ENCODE measurements at regions not wholly inside any gene's neighbourhood (a gene's known extent, or its start where the extent isn't known, plus 50 kb on each side); places are given as distances from the start of the nearest gene placed in this dataset.
"Not testable (repeated sequence)": the region's sequence is repeated elsewhere in the genome, so short reads cannot be mapped to it uniquely, and the experiment has no call there.

GRCh38 chrX:64853424-64853823, 122.8 kb downstream of the ZC4H2 start:
- Mint-ChIP-seq H3K27me3 (ENCODE audit: low read depth) (no peaks in the 10 kb centered on the region), H3K27ac (peak overlapping the region; percentile 11), H3K4me3 (peak overlapping the region; percentile 11 to 47), H3K9me3 (peaks cover 10 to 24% of the 10 kb centered on the region in 2 donors), H3K36me3 (ENCODE audit: insufficient read depth in 2 of 2) (peaks cover 17 to 41% of the 10 kb centered on the region in 2 donors), H3K4me1 (ENCODE audit: low read depth) (peaks cover 30% of the 10 kb centered on the region)
- DNase-seq (peak in 1 of 2 donors; percentile 10), ATAC-seq (replicated peaks in 1 of 2) (no peak)

DNA sequence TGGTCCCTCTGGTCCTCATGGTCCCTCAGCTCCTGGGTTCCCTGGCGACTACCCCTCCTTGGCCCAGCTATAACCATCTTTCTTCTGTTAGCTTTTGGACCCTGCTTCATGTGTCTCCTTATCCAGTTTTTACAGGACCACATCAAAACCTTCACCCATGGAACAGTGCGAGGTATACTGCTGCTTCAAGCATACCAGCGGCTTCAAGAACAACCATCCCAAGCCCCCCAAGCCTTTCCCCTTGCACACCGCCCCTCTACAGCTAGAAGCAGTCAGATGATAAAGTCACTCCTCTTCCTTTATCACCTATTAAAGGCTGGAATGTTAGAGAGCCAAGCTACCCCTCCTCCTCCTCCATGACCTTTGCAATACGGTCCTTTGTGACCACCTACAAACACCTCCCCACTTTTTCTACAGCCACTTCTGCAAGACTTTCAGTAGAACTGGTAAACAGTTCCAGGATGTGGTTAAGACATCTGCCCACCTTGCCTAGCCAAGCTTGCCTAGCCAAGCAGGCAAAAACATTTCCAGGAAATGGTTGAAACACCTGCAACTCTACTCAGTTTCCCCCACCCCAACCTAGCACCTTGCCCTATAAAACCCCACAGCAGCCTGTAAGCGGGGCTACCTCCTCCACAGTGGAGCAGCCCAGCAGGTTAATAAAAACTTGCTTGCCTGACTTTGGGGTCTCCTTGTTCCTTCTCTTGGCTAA, 125.7 kb downstream of the ZC4H2 start:
- peaks cover 8 to 14% of the 10 kb centered on the region in 2 donors for H3K9me3 Mint-ChIP-seq
- DNase-seq = peak in 1 of 2 donors; percentile 41
- peaks cover 17 to 30% of the 10 kb centered on the region in 2 donors for H3K36me3 Mint-ChIP-seq (ENCODE audit: insufficient read depth in 2 of 2)
- H3K4me3 Mint-ChIP-seq = peak overlapping the region; percentile 50 to 54
- no peaks in the 10 kb centered on the region for H3K27me3 Mint-ChIP-seq (ENCODE audit: low read depth)
- peak; percentile 69 to 86 for ATAC-seq (replicated peaks in 1 of 2)
- peak overlapping the region; percentile 10 for H3K27ac Mint-ChIP-seq
- peaks cover 23% of the 10 kb centered on the region for H3K4me1 Mint-ChIP-seq (ENCODE audit: low read depth)

GRCh38 chrX:64843224-64843623, 133.0 kb downstream of the ZC4H2 start:
- H3K36me3 Mint-ChIP-seq (ENCODE audit: insufficient read depth in 2 of 2) = peaks cover 20 to 48% of the 10 kb centered on the region in 2 donors

DNA sequence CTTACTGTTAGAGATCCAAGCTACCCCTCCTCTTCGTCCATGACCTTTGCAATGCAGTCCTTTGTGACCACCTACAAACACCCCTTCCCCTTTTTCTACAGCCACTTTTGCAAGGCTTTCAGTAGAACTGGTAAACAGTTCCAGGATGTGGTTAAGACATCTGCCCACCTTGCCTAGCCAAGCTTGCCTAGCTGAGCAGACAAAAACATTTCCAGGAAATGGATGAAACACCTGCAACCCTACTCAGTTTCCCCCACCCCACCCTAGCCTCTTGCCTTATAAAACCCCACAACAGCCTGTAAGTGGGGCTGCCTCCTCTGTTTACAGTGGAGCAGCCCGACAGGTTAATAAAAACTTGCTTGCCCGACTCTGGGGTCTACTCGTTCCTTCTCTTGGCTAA, 133.8 kb downstream of the ZC4H2 start:
- H3K36me3 Mint-ChIP-seq (ENCODE audit: insufficient read depth in 2 of 2) = peaks cover 20 to 48% of the 10 kb centered on the region in 2 donors
- H3K4me3 Mint-ChIP-seq = peak overlapping the region; percentile 65 to 66
- peak overlapping the region; percentile 93 for H3K27ac Mint-ChIP-seq
- H3K4me1 Mint-ChIP-seq (ENCODE audit: low read depth) = peaks cover 34% of the 10 kb centered on the region
- no peaks in the 10 kb centered on the region for H3K27me3 Mint-ChIP-seq (ENCODE audit: low read depth)
- peak; percentile 11 to 36 for DNase-seq
- peaks cover 18% of the 10 kb centered on the region in 2 donors for H3K9me3 Mint-ChIP-seq
- ATAC-seq (replicated peaks in 1 of 2) = peak; percentile 66 to 87

More at GRCh38 chrX:64843224-64843623, 133.0 kb downstream of the ZC4H2 start:
- Mint-ChIP-seq H3K4me1 (ENCODE audit: low read depth) (peaks cover 34% of the 10 kb centered on the region), H3K27ac (peak overlapping the region; percentile 93), H3K27me3 (ENCODE audit: low read depth) (no peaks in the 10 kb centered on the region), H3K9me3 (peaks cover 18% of the 10 kb centered on the region in 2 donors), H3K4me3 (peak overlapping the region; percentile 65 to 66)
- DNase-seq (no peak), ATAC-seq (replicated peaks in 1 of 2) (no peak)

- Mint-ChIP-seq H3K27ac (no peak overlapping the region), H3K36me3 (ENCODE audit: insufficient read depth in 2 of 2) (peaks cover 7 to 20% of the 10 kb centered on the region in 2 donors), H3K4me1 (ENCODE audit: low read depth) (peaks cover 8% of the 10 kb centered on the region), H3K27me3 (ENCODE audit: low read depth) (no peaks in the 10 kb centered on the region), H3K4me3 (no peak overlapping the region), H3K9me3 (peaks cover 10 to 18% of the 10 kb centered on the region in 2 donors)
- DNase-seq = no peak
- peak in 1 of 2 donors; percentile 34 for ATAC-seq (replicated peaks in 1 of 2)
These were observed 170.6 kb downstream of the ZC4H2 start for GRCh38 chrX:64805683-64806082.

GRCh38 chrX:64792598-64793337, 183.5 kb downstream of the ZC4H2 start:
- Mint-ChIP-seq H3K27ac (no peak overlapping the region), H3K27me3 (ENCODE audit: low read depth) (no peaks in the 10 kb centered on the region), H3K4me3 (no peak overlapping the region), H3K36me3 (ENCODE audit: insufficient read depth in 2 of 2) (peaks cover 4 to 13% of the 10 kb centered on the region in 2 donors), H3K9me3 (peaks cover 7 to 10% of the 10 kb centered on the region in 2 donors), H3K4me1 (ENCODE audit: low read depth) (peaks cover 5% of the 10 kb centered on the region)
- no peak for DNase-seq
- no peak for ATAC-seq (replicated peaks in 1 of 2)

GRCh38 chrX:64782923-64783322, 193.3 kb downstream of the ZC4H2 start:
- no peaks in the 10 kb centered on the region for H3K27me3 Mint-ChIP-seq (ENCODE audit: low read depth)
- peaks cover 2 to 3% of the 10 kb centered on the region in 2 donors for H3K36me3 Mint-ChIP-seq (ENCODE audit: insufficient read depth in 2 of 2)
- no peak overlapping the region for H3K4me3 Mint-ChIP-seq
- peaks cover 3 to 7% of the 10 kb centered on the region in 2 donors for H3K9me3 Mint-ChIP-seq
- no peaks in the 10 kb centered on the region for H3K4me1 Mint-ChIP-seq (ENCODE audit: low read depth)
- ATAC-seq (replicated peaks in 1 of 2) (no peak), DNase-seq (no peak)
- no peak overlapping the region for H3K27ac Mint-ChIP-seq

DNA sequence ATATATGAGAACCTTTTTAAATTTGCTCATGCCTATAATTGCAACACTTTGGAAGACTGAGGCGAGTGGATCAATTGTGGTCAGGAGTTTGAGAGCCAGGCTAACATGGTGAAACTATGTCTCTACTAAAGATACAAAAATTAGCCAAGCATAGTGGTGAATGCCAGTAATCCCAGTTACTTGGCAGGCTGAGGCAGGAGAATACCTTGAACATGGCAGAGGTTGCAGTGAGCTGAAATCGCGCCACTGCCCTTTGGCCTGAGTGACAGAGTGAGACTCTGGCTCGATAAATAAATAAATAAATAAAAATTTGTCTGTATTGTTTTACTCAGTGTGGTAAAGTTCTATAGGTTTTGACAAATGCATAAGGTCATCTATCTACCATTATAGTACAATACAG, 218.2 kb downstream of the ZC4H2 start:
- Mint-ChIP-seq H3K4me1 (ENCODE audit: low read depth) (peaks cover 4% of the 10 kb centered on the region), H3K9me3 (peaks cover 3 to 18% of the 10 kb centered on the region in 2 donors), H3K27ac (no peak overlapping the region), H3K4me3 (no peak overlapping the region), H3K27me3 (ENCODE audit: low read depth) (no peaks in the 10 kb centered on the region), H3K36me3 (ENCODE audit: insufficient read depth in 2 of 2) (peaks cover 2 to 15% of the 10 kb centered on the region in 2 donors)
- no peak for DNase-seq
- no peak for ATAC-seq (replicated peaks in 1 of 2)

- Mint-ChIP-seq H3K9me3 (no peaks in the 10 kb centered on the region), H3K4me1 (ENCODE audit: low read depth) (no peaks in the 10 kb centered on the region), H3K27me3 (ENCODE audit: low read depth) (no peaks in the 10 kb centered on the region), H3K27ac (no peak overlapping the region), H3K36me3 (ENCODE audit: insufficient read depth in 2 of 2) (no peaks in the 10 kb centered on the region), H3K4me3 (no peak overlapping the region)
- DNase-seq (no peak), ATAC-seq (replicated peaks in 1 of 2) (no peak)
These were observed 236.4 kb downstream of the ZC4H2 start for GRCh38 chrX:64739792-64740378.

DNA sequence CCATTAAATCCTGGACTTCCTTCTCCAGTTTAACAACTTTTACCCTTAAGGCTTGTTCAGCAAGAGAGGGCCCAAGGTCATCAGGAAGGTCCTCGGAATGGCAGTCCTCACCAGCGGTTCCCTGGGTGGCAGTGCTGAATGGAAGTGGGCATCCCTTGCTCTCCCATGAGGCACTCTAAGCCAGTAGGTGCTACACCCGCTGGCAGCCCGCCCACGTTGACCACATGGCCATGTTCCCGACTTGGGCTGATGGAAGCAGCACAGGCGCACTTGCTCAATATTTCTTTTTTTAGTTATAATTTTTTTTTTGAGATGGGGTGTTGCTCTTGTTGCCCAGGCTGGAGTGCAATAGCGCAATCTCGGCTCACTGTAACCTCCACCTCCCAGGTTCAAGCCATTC, 277.9 kb downstream of the ZC4H2 start:
- Mint-ChIP-seq H3K4me1 (ENCODE audit: low read depth) (no peaks in the 10 kb centered on the region), H3K36me3 (ENCODE audit: insufficient read depth in 2 of 2) (peaks cover 1 to 3% of the 10 kb centered on the region in 2 donors)

DNA sequence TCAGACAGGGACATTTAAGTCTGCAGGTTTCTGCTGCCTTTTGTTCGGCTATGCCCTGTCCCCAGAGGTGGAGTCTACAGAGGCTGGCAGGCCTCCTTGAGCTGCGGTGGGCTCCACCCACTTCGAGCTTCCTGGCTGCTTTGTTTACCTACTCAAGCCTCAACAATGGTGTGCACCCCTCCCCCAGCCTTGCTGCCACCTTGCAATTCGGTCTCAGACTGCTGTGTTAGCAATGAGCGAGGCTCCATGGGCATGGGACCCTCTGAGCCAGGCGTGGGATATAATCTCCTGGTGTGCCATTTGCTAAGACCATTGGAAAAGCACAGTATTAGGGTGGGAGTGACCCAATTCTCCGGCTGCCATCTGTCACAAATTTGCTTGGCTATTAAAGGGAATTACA, 280.9 kb downstream of the ZC4H2 start:
- peaks cover 0 to 14% of the 10 kb centered on the region in 2 donors for H3K9me3 Mint-ChIP-seq
- H3K4me3 Mint-ChIP-seq; H3K36me3 Mint-ChIP-seq (ENCODE audit: insufficient read depth in 2 of 2); H3K4me1 Mint-ChIP-seq (ENCODE audit: low read depth); DNase-seq; H3K27me3 Mint-ChIP-seq (ENCODE audit: low read depth); H3K27ac Mint-ChIP-seq; ATAC-seq (replicated peaks in 1 of 2): not testable (repeated sequence)

More for the DNA sequence above, 277.9 kb downstream of the ZC4H2 start:
- H3K4me3 Mint-ChIP-seq = no peak overlapping the region
- H3K27ac Mint-ChIP-seq = no peak overlapping the region
- no peak for DNase-seq
- H3K9me3 Mint-ChIP-seq = peaks cover 2 to 16% of the 10 kb centered on the region in 2 donors
- ATAC-seq (replicated peaks in 1 of 2) = no peak
- H3K27me3 Mint-ChIP-seq (ENCODE audit: low read depth) = no peaks in the 10 kb centered on the region

GRCh38 chrX:64662876-64663275, 267.6 kb upstream of the MTMR8 start:
- Mint-ChIP-seq H3K4me3 (no peak overlapping the region), H3K27me3 (ENCODE audit: low read depth) (peaks cover 12% of the 10 kb centered on the region), H3K27ac (no peak overlapping the region), H3K9me3 (peaks cover 11 to 12% of the 10 kb centered on the region in 2 donors), H3K36me3 (ENCODE audit: insufficient read depth in 2 of 2) (peaks cover 4 to 20% of the 10 kb centered on the region in 2 donors), H3K4me1 (ENCODE audit: low read depth) (no peaks in the 10 kb centered on the region)
- DNase-seq = no peak
- ATAC-seq (replicated peaks in 1 of 2) = no peak

GRCh38 chrX:64657229-64657628, 262.0 kb upstream of the MTMR8 start:
- not testable (repeated sequence) for DNase-seq; ATAC-seq (replicated peaks in 1 of 2); H3K4me3 Mint-ChIP-seq; H3K27ac Mint-ChIP-seq; H3K27me3 Mint-ChIP-seq (ENCODE audit: low read depth); H3K4me1 Mint-ChIP-seq (ENCODE audit: low read depth)
- Mint-ChIP-seq H3K36me3 (ENCODE audit: insufficient read depth in 2 of 2) (peaks cover 4 to 16% of the 10 kb centered on the region in 2 donors), H3K9me3 (peaks cover 18 to 21% of the 10 kb centered on the region in 2 donors)

Data from activated T-cell treated with anti-CD3 and anti-CD28 coated beads, Interleukin-2, amount 50 U/mL, for 72 hours (primary cell).